ENCODE measurements at regions not wholly inside any gene's neighbourhood (a gene's known extent, or its start where the extent isn't known, plus 50 kb on each side); places are given as distances from the start of the nearest gene placed in this dataset.

- no peak for TF ChIP-seq CTCF (IDR thresholded peaks at IDR 0.05; ENCODE audit: borderline replicate concordance, insufficient read depth, low read depth, low read length)
- no peak overlapping the region for H3K4me3 ChIP-seq (ENCODE audit: low read depth, low read length)
Observed at GRCh38 chr18:50509012-50509411, 50.9 kb upstream of the MAPK4 start.

Data from GM12875 (cell line).